ENCODE measurements at regions not wholly inside any gene's neighbourhood (a gene's known extent, or its start where the extent isn't known, plus 50 kb on each side); places are given as distances from the start of the nearest gene placed in this dataset.
"Not testable (repeated sequence)": the region's sequence is repeated elsewhere in the genome, so short reads cannot be mapped to it uniquely, and the experiment has no call there.

- DNase-seq (ENCODE audit: low spot score), result no peak
Observed at GRCh38 chr11:35046681-35047080, 92.3 kb upstream of the CD44 start.

GRCh38 chr11:35047179-35047578 lies 91.8 kb upstream of the CD44 start:
- DNase-seq (ENCODE audit: low spot score), result peak; percentile 17

- no peak for DNase-seq (ENCODE audit: low spot score)
Observed at GRCh38 chr11:35047769-35048168, 91.2 kb upstream of the CD44 start.

GRCh38 chr11:35048346-35048745 lies 90.6 kb upstream of the CD44 start:
- not testable (repeated sequence) for DNase-seq (ENCODE audit: low spot score)

GRCh38 chr11:35049859-35050531 lies 89.0 kb upstream of the CD44 start:
- no peak for DNase-seq (ENCODE audit: low spot score)

GRCh38 chr11:35050541-35050995 lies 88.4 kb upstream of the CD44 start:
- no peak for DNase-seq (ENCODE audit: low spot score)

GRCh38 chr11:35056391-35057093 lies 82.4 kb upstream of the CD44 start:
- DNase-seq (ENCODE audit: low spot score), result no peak

- no peak for DNase-seq (ENCODE audit: low spot score)
Observed at GRCh38 chr11:35057926-35058668, 80.9 kb upstream of the CD44 start.

- peak; percentile 59 for DNase-seq (ENCODE audit: low spot score)
Observed at GRCh38 chr11:35058669-35059434, 80.1 kb upstream of the CD44 start.

- DNase-seq (ENCODE audit: low spot score), result no peak
Observed at GRCh38 chr11:35061516-35062440, 77.2 kb upstream of the CD44 start.

- DNase-seq (ENCODE audit: low spot score), result no peak
Observed at GRCh38 chr11:35063488-35063931, 75.5 kb upstream of the CD44 start.

GRCh38 chr11:35064114-35064800 lies 74.7 kb upstream of the CD44 start:
- DNase-seq (ENCODE audit: low spot score), result no peak

- DNase-seq (ENCODE audit: low spot score), result no peak
Observed at GRCh38 chr11:35065566-35065965, 73.4 kb upstream of the CD44 start.

- no peak for DNase-seq (ENCODE audit: low spot score)
Observed at GRCh38 chr11:35066030-35066429, 72.9 kb upstream of the CD44 start.

GRCh38 chr11:35066783-35067423 lies 72.1 kb upstream of the CD44 start:
- DNase-seq (ENCODE audit: low spot score), result no peak

- DNase-seq (ENCODE audit: low spot score), result no peak
Observed at GRCh38 chr11:35071722-35072121, 67.2 kb upstream of the CD44 start.

GRCh38 chr11:35073691-35074419 lies 65.1 kb upstream of the CD44 start:
- DNase-seq (ENCODE audit: low spot score), result no peak

- DNase-seq (ENCODE audit: low spot score), result no peak
Observed at GRCh38 chr11:35076201-35077100, 62.5 kb upstream of the CD44 start.

Measured in germinal center (tissue), 1 donor.